ENCODE measurements at regions not wholly inside any gene's neighbourhood (a gene's known extent, or its start where the extent isn't known, plus 50 kb on each side); places are given as distances from the start of the nearest gene placed in this dataset.

GRCh38 chr20:22315771-22316170, 268.6 kb downstream of the FOXA2 start:
- Histone ChIP-seq H3K4me3 (ENCODE audit: low read depth, low read length) (no peak overlapping the region), H3K36me3 (ENCODE audit: control insufficient read depth, insufficient read depth, low read length) (no peaks in the 10 kb centered on the region), H3K27me3 (replicated peaks; ENCODE audit: control insufficient read depth, insufficient read depth, low read length) (no peaks in the 10 kb centered on the region), H3K4me1 (no peaks in the 10 kb centered on the region), H3K9me3 (no peaks in the 10 kb centered on the region)
- intact Hi-C loops (cut with micrococcal nuclease; ENCODE audit: unreplicated experiment) = loop anchor here (2.0 to 10.0 kb wide), 2 partner anchors 19 to 511 kb away; no protein-coding TSS in a partner anchor
- ChIA-PET CTCF (interaction anchor here (0.6 kb wide), 1 partner anchor 175 kb away, joined by 3 read pairs; no protein-coding TSS in a partner anchor), POLR2A (no interaction called here)
- no peak overlapping the region for H3K4me3 Mint-ChIP-seq (ENCODE audit: unreplicated experiment)
- BruUV-seq (replicated peaks) = no TSS peak
- H3K9me3 Mint-ChIP-seq (ENCODE audit: unreplicated experiment) = no peaks in the 10 kb centered on the region
- H3K4me1 Mint-ChIP-seq (ENCODE audit: low read depth, unreplicated experiment) = peaks cover 6% of the 10 kb centered on the region
- TF ChIP-seq CTCF (IDR thresholded peaks at IDR 0.05; ENCODE audit: insufficient read depth in 1 of 2, low read depth in 1 of 2, low read length in 1 of 2, severe bottlenecking in 1 of 2, unreplicated experiment in 1 of 2) = no peak
- peaks cover 19% of the 10 kb centered on the region for H3K27me3 Mint-ChIP-seq (ENCODE audit: insufficient read depth, unreplicated experiment)
- DNase-seq = no peak
- no peak overlapping the region for H3K27ac Mint-ChIP-seq (ENCODE audit: unreplicated experiment)
- H3K36me3 Mint-ChIP-seq (ENCODE audit: insufficient read depth, unreplicated experiment) = no peaks in the 10 kb centered on the region

- ChIA-PET CTCF (no interaction called here), POLR2A (no interaction called here)
- Mint-ChIP-seq H3K36me3 (ENCODE audit: insufficient read depth, unreplicated experiment) (no peaks in the 10 kb centered on the region), H3K4me1 (ENCODE audit: low read depth, unreplicated experiment) (peaks cover 6% of the 10 kb centered on the region), H3K27ac (ENCODE audit: unreplicated experiment) (no peak overlapping the region), H3K27me3 (ENCODE audit: insufficient read depth, unreplicated experiment) (peaks cover 19% of the 10 kb centered on the region), H3K4me3 (ENCODE audit: unreplicated experiment) (no peak overlapping the region), H3K9me3 (ENCODE audit: unreplicated experiment) (no peaks in the 10 kb centered on the region)
- no peaks in the 10 kb centered on the region for H3K36me3 ChIP-seq (ENCODE audit: control insufficient read depth, insufficient read depth, low read length)
- BruUV-seq (replicated peaks) = no TSS peak
- intact Hi-C loops (cut with micrococcal nuclease; ENCODE audit: unreplicated experiment) = loop anchor here (2.0 to 10.0 kb wide), 2 partner anchors 20 to 510 kb away; no protein-coding TSS in a partner anchor
- no peaks in the 10 kb centered on the region for H3K9me3 ChIP-seq
- H3K27me3 ChIP-seq (replicated peaks; ENCODE audit: control insufficient read depth, insufficient read depth, low read length) = no peaks in the 10 kb centered on the region
- H3K4me1 ChIP-seq = no peaks in the 10 kb centered on the region
- DNase-seq = no peak
- no peak overlapping the region for H3K4me3 ChIP-seq (ENCODE audit: low read depth, low read length)
- no peak for TF ChIP-seq CTCF (IDR thresholded peaks at IDR 0.05; ENCODE audit: insufficient read depth in 1 of 2, low read depth in 1 of 2, low read length in 1 of 2, severe bottlenecking in 1 of 2, unreplicated experiment in 1 of 2)
Observed at GRCh38 chr20:22315073-22315472, 269.3 kb downstream of the FOXA2 start.

GRCh38 chr20:22312744-22313346, 271.5 kb downstream of the FOXA2 start:
- POLR2A ChIA-PET = interaction anchor here (0.6 kb wide), 1 partner anchor 511 kb away, joined by 6 read pairs; no protein-coding TSS in a partner anchor
- CTCF ChIA-PET = interaction anchor here (0.6 to 0.7 kb wide), 8 partner anchors 9 to 610 kb away, joined by 3 to 10 read pairs (median 6); no protein-coding TSS in a partner anchor
- Mint-ChIP-seq H3K27ac (ENCODE audit: unreplicated experiment) (no peak overlapping the region), H3K27me3 (ENCODE audit: insufficient read depth, unreplicated experiment) (peaks cover 12% of the 10 kb centered on the region), H3K4me1 (ENCODE audit: low read depth, unreplicated experiment) (peaks cover 6% of the 10 kb centered on the region), H3K9me3 (ENCODE audit: unreplicated experiment) (no peaks in the 10 kb centered on the region), H3K36me3 (ENCODE audit: insufficient read depth, unreplicated experiment) (no peaks in the 10 kb centered on the region), H3K4me3 (ENCODE audit: unreplicated experiment) (no peak overlapping the region)
- Histone ChIP-seq H3K4me3 (ENCODE audit: low read depth, low read length) (no peak overlapping the region), H3K4me1 (no peaks in the 10 kb centered on the region), H3K36me3 (ENCODE audit: control insufficient read depth, insufficient read depth, low read length) (no peaks in the 10 kb centered on the region), H3K27me3 (replicated peaks; ENCODE audit: control insufficient read depth, insufficient read depth, low read length) (no peaks in the 10 kb centered on the region), H3K9me3 (no peaks in the 10 kb centered on the region)
- peak in 1 of 2 experiments; percentile 44 for DNase-seq
- peak; percentile 66 to 73 for TF ChIP-seq CTCF (IDR thresholded peaks at IDR 0.05; ENCODE audit: insufficient read depth in 1 of 2, low read depth in 1 of 2, low read length in 1 of 2, severe bottlenecking in 1 of 2, unreplicated experiment in 1 of 2)
- no TSS peak for BruUV-seq (replicated peaks)
- intact Hi-C loops (cut with micrococcal nuclease; ENCODE audit: unreplicated experiment) = loop anchor here (1.0 to 10.0 kb wide), 2 partner anchors 508 to 673 kb away; no protein-coding TSS in a partner anchor

Measured in Caco-2 (cell line).